ENCODE measurements at regions not wholly inside any gene's neighbourhood (a gene's known extent, or its start where the extent isn't known, plus 50 kb on each side); places are given as distances from the start of the nearest gene placed in this dataset.

DNA sequence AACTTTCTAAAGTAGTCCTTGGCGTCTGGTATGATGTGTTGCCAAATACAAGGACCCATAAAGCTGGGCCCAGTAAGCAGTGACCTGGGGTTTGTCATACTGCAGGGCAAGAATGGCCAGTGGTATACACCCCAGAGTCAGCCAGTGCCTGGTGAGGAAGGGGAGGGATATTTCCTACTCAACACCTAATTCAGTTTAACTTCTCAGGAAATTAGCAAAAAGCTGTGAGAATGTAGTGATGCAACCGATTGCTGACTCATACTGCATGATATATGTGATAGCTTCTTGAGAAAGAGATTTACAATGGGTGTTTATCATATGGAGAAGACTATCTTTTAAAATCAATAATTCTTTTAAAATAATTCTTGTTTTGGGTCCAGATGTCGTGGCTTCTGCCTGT is 889.3 kb upstream of the CELF2 start:
- no peaks in the 10 kb centered on the region for H3K79me2 ChIP-seq (ENCODE audit: low read depth)
- no peaks in the 10 kb centered on the region for H3K36me3 ChIP-seq (ENCODE audit: low read depth)
- no peaks in the 10 kb centered on the region for H3K4me1 ChIP-seq (replicated peaks; ENCODE audit: insufficient read depth)
- no TSS peak for BruUV-seq (replicated peaks)
- H3K9me2 ChIP-seq (ENCODE audit: insufficient read depth): no peaks in the 10 kb centered on the region
- no peaks in the 10 kb centered on the region for H3K9me3 ChIP-seq (ENCODE audit: insufficient read depth, low read depth)
- H3K27ac ChIP-seq: no peak overlapping the region
- no peaks in the 10 kb centered on the region for H4K20me1 ChIP-seq (ENCODE audit: insufficient read depth)
- ChIA-PET POLR2A (ENCODE audit: unreplicated experiment) (no interaction called here), CTCF (no interaction called here)
- no peak for DNase-seq
- H2AFZ ChIP-seq: no peak overlapping the region
- H3K27me3 ChIP-seq (ENCODE audit: insufficient read depth, low read depth): no peaks in the 10 kb centered on the region
- no peak overlapping the region for H3K4me2 ChIP-seq
- intact Hi-C loops (cut with micrococcal nuclease; ENCODE audit: unreplicated experiment): no loop called here
- H3K4me3 ChIP-seq: no peak overlapping the region
- H3F3A ChIP-seq (ENCODE audit: insufficient read depth, low read depth): no peaks in the 10 kb centered on the region
- TF ChIP-seq EZH2 (IDR thresholded peaks at IDR 0.05; ENCODE audit: low read depth): no peak
- TF ChIP-seq, protein P1, sequence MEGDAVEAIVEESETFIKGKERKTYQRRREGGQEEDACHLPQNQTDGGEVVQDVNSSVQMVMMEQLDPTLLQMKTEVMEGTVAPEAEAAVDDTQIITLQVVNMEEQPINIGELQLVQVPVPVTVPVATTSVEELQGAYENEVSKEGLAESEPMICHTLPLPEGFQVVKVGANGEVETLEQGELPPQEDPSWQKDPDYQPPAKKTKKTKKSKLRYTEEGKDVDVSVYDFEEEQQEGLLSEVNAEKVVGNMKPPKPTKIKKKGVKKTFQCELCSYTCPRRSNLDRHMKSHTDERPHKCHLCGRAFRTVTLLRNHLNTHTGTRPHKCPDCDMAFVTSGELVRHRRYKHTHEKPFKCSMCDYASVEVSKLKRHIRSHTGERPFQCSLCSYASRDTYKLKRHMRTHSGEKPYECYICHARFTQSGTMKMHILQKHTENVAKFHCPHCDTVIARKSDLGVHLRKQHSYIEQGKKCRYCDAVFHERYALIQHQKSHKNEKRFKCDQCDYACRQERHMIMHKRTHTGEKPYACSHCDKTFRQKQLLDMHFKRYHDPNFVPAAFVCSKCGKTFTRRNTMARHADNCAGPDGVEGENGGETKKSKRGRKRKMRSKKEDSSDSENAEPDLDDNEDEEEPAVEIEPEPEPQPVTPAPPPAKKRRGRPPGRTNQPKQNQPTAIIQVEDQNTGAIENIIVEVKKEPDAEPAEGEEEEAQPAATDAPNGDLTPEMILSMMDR (conservative IDR thresholded peaks at IDR 0.05): no peak

DNA sequence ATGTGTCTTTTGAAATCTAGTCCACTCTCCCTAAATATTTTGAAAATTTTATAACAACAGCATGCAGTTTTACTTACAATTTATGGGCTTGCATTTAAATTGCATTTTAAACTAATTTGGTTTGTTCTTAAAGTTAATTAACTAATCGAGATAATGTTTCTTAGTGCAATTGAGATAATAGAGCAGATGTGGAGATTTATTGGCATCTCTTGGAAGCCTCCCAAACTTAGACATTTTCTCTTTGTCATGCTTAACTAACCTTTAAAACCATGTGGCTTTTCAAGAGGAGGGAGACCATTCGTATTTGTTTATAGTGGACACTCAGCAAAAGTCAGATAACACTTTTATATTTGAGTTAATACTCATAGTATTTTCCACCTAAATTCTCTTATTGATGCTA is 887.0 kb upstream of the CELF2 start:
- BruUV-seq (replicated peaks): no TSS peak
- intact Hi-C loops (cut with micrococcal nuclease; ENCODE audit: unreplicated experiment): no loop called here

DNA sequence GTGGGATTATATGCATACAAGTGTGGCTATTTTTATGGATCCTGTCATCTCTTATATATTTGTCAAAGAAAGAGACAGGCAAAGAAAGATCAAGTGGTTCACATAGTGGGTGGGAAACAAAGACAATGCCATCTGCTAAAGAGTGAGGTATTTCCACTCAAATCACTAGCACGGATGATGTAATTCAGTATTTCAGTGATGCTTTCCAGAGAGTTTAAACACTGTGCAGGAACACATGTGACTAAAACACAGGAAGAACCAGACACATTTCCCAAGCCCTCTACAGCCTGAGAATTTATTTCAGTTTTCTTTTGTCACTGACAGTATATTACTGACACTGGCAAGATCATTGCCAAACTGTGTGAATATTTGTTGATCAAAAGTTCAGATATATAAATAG is 885.7 kb upstream of the CELF2 start:
- H3K4me3 ChIP-seq: no peak overlapping the region
- intact Hi-C loops (cut with micrococcal nuclease; ENCODE audit: unreplicated experiment): no loop called here
- no peaks in the 10 kb centered on the region for H3K27me3 ChIP-seq (ENCODE audit: insufficient read depth, low read depth)
- CTCF ChIA-PET: no interaction called here
- H3K9me3 ChIP-seq (ENCODE audit: insufficient read depth, low read depth): no peaks in the 10 kb centered on the region
- H2AFZ ChIP-seq: no peak overlapping the region
- H3F3A ChIP-seq (ENCODE audit: insufficient read depth, low read depth): no peaks in the 10 kb centered on the region
- no peaks in the 10 kb centered on the region for H3K79me2 ChIP-seq (ENCODE audit: low read depth)
- BruUV-seq (replicated peaks): no TSS peak
- POLR2A ChIA-PET (ENCODE audit: unreplicated experiment): no interaction called here
- no peak for DNase-seq
- TF ChIP-seq EZH2 (IDR thresholded peaks at IDR 0.05; ENCODE audit: low read depth): no peak
- TF ChIP-seq, protein P1 (conservative IDR thresholded peaks at IDR 0.05): no peak
- H3K4me1 ChIP-seq (replicated peaks; ENCODE audit: insufficient read depth): no peaks in the 10 kb centered on the region
- no peaks in the 10 kb centered on the region for H4K20me1 ChIP-seq (ENCODE audit: insufficient read depth)
- H3K4me2 ChIP-seq: no peak overlapping the region
- no peaks in the 10 kb centered on the region for H3K36me3 ChIP-seq (ENCODE audit: low read depth)
- no peaks in the 10 kb centered on the region for H3K9me2 ChIP-seq (ENCODE audit: insufficient read depth)
- no peak overlapping the region for H3K27ac ChIP-seq

More for the DNA sequence above, 887.0 kb upstream of the CELF2 start:
- no peaks in the 10 kb centered on the region for H3K36me3 ChIP-seq (ENCODE audit: low read depth)
- no peaks in the 10 kb centered on the region for H3K4me1 ChIP-seq (replicated peaks; ENCODE audit: insufficient read depth)
- ChIA-PET CTCF (no interaction called here), POLR2A (ENCODE audit: unreplicated experiment) (no interaction called here)
- TF ChIP-seq, protein P1 (conservative IDR thresholded peaks at IDR 0.05): no peak
- no peak for TF ChIP-seq EZH2 (IDR thresholded peaks at IDR 0.05; ENCODE audit: low read depth)
- H3K4me2 ChIP-seq: no peak overlapping the region
- H2AFZ ChIP-seq: no peak overlapping the region
- H4K20me1 ChIP-seq (ENCODE audit: insufficient read depth): no peaks in the 10 kb centered on the region
- no peaks in the 10 kb centered on the region for H3K9me2 ChIP-seq (ENCODE audit: insufficient read depth)
- no peak for DNase-seq
- H3K9me3 ChIP-seq (ENCODE audit: insufficient read depth, low read depth): no peaks in the 10 kb centered on the region
- no peaks in the 10 kb centered on the region for H3K79me2 ChIP-seq (ENCODE audit: low read depth)
- H3K4me3 ChIP-seq: no peak overlapping the region
- H3F3A ChIP-seq (ENCODE audit: insufficient read depth, low read depth): no peaks in the 10 kb centered on the region
- H3K27me3 ChIP-seq (ENCODE audit: insufficient read depth, low read depth): no peaks in the 10 kb centered on the region
- no peak overlapping the region for H3K27ac ChIP-seq
